HG03135 (cell line): ENCODE measurements at regions not wholly inside any gene's neighbourhood (a gene's known extent, or its start where the extent isn't known, plus 50 kb on each side); places are given as distances from the start of the nearest gene placed in this dataset.
"Not testable (repeated sequence)": the region's sequence is repeated elsewhere in the genome, so short reads cannot be mapped to it uniquely, and the experiment has no call there.

Experiments
- ATAC-seq: cut with Tn5 transposase; IDR thresholded peaks from one replicate; pipeline ENCODE4 v1.9.1; 2021; ENCODE audit warnings: mild to moderate bottlenecking, moderate library complexity; ENCODE audit not compliant: unreplicated experiment

- no peak for ATAC-seq
Observed at GRCh38 chr2:34533585-34534183, 934.6 kb upstream of the FAM98A start.

GRCh38 chr2:34529965-34530364 lies 930.9 kb upstream of the FAM98A start:
- ATAC-seq: no peak

GRCh38 chr2:34523958-34524514 lies 924.9 kb upstream of the FAM98A start:
- no peak for ATAC-seq

GRCh38 chr2:34519659-34520058 lies 920.6 kb upstream of the FAM98A start:
- no peak for ATAC-seq

- ATAC-seq: no peak
Observed at GRCh38 chr2:34498561-34498960, 899.5 kb upstream of the FAM98A start.

GRCh38 chr2:34494192-34494591 lies 895.1 kb upstream of the FAM98A start:
- ATAC-seq: not testable (repeated sequence)

- no peak for ATAC-seq
Observed at GRCh38 chr2:34492561-34493455, 893.7 kb upstream of the FAM98A start.

- ATAC-seq: no peak
Observed at GRCh38 chr2:34486965-34487364, 887.9 kb upstream of the FAM98A start.

DNA sequence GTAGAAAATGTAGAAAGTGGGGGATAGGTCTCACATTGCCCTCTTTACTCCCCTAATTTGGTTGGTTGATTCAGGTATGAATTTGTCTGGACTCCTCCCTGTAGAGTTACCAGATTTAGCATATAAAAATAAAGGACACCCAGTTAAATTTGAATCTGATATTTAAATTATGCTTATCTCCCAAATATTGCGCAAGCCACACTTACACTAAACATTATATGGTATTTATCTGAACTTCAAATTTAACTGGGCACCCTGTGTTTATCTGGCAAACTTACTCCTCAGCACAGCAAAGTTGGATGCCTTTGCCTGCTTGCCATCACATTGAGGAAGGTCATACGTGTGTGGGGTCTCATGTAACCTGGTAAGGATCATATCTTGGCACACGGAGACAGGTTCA lies 882.4 kb upstream of the FAM98A start:
- no peak for ATAC-seq

DNA sequence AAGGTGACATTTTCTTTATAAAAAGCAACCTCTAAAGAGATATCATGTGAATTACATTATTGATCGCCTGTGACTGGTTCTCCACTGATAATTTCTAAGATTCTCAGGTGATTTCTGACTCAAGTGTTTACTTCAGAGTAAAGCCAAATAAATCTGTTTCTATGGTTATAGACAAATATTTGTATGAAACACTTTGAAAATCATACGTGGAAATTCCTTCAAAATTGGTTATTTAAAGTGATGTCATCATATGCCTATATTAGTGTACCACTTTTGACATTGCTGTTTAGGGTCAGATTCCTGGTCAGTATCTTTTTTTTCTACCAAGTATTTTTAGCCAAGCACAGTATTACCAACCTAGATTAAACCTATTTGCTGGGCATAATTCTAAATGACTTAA lies 881.3 kb upstream of the FAM98A start:
- no peak for ATAC-seq

DNA sequence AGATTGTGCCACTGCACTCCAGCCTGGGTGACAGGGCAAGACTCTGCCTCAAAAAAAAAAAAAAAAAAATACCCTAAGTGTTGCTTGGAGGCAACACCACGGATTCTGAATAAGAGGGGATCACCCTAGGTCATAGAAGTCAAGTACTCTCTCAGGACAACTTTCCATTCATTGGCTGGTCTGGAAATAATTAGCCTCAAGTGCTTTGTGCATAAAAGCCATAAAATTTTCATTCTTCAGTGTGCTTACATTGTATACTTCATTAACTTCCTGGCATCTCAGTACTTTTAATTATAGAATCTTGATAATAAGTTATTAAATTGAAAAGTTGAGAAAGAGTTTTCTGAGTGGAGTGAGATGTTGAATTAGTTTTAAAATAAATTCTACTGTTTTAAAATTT lies 876.1 kb upstream of the FAM98A start:
- ATAC-seq: no peak

GRCh38 chr2:34474646-34475045 lies 875.5 kb upstream of the FAM98A start:
- ATAC-seq: no peak

DNA sequence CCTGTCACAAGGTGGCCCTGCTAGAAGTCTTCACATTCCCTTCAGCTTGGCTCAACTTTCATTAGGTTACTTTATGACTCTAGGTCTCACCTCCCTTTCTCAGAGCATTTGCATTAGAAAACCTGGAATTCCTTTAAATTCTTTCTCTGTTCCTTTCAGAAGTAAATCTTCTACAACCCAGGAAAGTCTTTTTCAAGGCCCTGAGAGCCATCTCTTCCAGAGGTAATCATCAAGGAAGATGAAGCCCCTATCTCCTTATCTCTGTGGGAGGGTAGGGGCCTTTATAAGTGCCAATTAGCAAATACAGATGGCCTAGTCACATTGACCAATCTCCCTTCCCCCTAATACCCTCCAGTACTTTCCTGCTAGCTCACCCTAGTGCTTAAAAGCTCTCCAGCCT lies 848.0 kb upstream of the FAM98A start:
- no peak for ATAC-seq

DNA sequence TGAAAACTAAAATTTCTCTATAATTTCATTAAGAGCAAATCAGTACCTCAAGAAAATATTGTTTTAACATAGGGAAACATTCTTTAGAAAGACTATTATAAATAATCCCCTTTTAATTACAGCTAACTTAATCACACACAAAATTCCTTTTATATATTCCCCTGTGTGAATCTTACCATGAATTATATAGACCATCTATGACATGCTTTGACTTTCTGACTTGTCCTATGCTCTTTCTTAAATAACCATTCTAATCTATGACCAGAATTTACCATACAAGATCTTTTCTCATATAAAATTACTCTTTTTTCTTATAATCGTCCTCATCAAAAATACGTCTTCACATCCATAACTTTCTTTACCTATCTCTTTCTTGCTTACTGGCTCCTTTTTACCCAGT lies 824.2 kb upstream of the FAM98A start:
- no peak for ATAC-seq

- no peak for ATAC-seq
Observed at GRCh38 chr2:34419856-34420255, 820.8 kb upstream of the FAM98A start.

DNA sequence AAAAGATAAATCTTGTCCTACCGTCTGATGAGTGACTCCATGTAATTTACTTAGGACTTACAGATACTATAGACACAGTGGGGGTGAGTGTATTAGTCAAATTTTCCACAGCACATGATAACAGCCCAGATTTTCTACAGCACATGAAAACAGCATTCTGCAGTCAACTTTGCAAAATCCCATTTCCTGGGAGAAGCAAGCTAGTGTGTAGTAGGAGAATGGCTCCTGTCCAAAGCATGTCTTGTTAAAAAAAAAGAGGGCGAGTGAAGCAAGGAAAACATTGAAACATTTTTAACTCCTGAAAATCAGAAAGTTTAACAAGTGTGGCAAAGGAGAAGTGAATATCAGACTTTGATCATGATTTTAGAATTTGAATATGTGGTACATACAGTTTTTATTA lies 817.8 kb upstream of the FAM98A start:
- ATAC-seq: no peak

- no peak for ATAC-seq
Observed at GRCh38 chr2:34414856-34415255, 815.8 kb upstream of the FAM98A start.

DNA sequence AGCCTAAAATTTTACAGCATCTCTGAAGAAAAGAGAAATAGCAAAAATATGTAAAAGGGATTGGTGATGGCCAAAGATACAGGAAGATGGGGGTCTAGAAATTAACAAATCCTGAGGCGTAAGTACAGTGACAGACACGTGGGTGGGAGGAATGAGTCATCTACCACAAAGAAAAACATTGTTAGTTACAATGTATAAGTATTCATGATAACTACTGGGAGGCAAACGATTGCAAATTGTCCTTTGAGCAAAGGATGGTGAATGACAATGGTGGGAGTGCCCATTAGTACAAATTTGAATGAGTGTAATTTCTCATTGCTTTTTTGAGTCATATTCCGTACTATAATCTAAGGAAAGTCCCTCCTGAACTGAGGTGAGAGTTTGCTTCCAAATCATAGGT lies 809.0 kb upstream of the FAM98A start:
- ATAC-seq: no peak

GRCh38 chr2:34403512-34403911 lies 804.4 kb upstream of the FAM98A start:
- no peak for ATAC-seq

DNA sequence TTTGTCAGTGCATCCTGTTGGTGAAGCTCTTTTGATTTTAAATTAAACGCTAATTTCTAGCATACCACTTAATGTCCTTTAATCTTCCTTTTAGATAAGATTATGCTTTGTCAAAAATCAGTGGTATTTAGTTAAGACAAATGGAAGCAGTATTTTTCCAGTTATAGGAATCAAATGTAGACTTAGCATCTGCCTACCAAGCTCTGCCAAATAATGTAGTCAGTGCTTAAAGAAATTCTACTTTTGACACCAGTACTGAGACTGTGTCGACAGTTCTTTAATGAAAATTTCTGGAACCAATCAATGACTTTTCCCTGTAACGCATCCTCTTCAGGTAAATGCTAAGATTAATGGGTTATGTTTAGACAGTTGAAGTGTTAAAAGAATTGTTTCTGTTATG lies 803.3 kb upstream of the FAM98A start:
- no peak for ATAC-seq

DNA sequence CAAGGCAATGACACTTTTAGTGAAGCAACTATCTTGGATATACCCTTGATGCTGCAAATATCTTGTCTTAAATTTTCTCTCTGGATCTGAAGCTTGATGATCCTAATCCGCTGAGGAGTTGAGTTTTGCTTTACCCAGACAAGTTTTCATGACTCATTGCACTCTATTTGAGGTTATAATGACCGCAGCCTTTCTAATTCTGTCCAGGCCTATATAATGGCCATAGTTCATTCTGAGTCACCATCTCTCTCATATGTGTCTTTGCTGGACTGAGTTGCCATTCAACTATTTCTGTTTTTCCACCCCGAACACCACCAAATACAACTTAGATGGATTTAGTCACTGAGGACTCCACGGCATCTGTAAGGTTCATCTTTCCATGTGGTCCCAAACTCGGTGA lies 802.1 kb upstream of the FAM98A start:
- ATAC-seq: no peak

GRCh38 chr2:34388446-34388845 lies 789.3 kb upstream of the FAM98A start:
- ATAC-seq: no peak
